K562 (cell line): ENCODE measurements at regions not wholly inside any gene's neighbourhood (a gene's known extent, or its start where the extent isn't known, plus 50 kb on each side); places are given as distances from the start of the nearest gene placed in this dataset.

Experiments
- ATAC-seq: fragments of 200-7000 bp; cut with Tn5 transposase; 3 replicates; pipeline ENCODE4 v1.9.1; 2020; ENCODE audit warnings: moderate library complexity
- BruUV-seq: library from RNA; stranded (reverse); fragments of 400-500 nt; replicated peaks from 2 replicates; lab custom pipeline; 2021; lab: Mats Ljungman, UMichigan
- CTCF ChIA-PET: fragments of 300-600 bp; formaldehyde crosslinking; extraction: SDS; loops from one replicate; lab custom pipeline; 2021; ENCODE audit warnings: low intra/inter-chr PET ratio; lab: Yijun Ruan, JAX
- POLR2A ChIA-PET: fragments of 300-600, 350-650 bp; sonication (Branson Sonifier 250); formaldehyde crosslinking; extraction: SDS; loops from one replicate; lab custom pipeline; 2021; ENCODE audit warnings: antibody characterized with exemption, inconsistent platforms; lab: Yijun Ruan, JAX
- DNase-seq, 4 experiments: peaks; one replicate each; pipeline versions ENCODE4 v3.0.0 to v3.0.0-alpha.2; 2011 to 2018; ENCODE audit warnings: low spot score in 3 of 4, mixed read lengths in 3 of 4; ENCODE audit errors: extremely low read depth in 1 of 4
- FAIRE-seq: peaks from 2 replicates; lab custom pipeline; 2011; peaks lifted over from hg19 to GRCh38; lab: Jason Lieb, UNC
- H2AFZ ChIP-seq: 2 replicates; pipeline ENCODE4 v1.6.0; 2011; ENCODE audit warnings: low read depth, low read length, control low read depth, inconsistent platforms
- H3K27ac ChIP-seq: fragments of 200-600 bp; 3 replicates; pipeline ENCODE4 v1.8.0; 2011; ENCODE audit warnings: low read depth, mild to moderate bottlenecking, control low read depth, inconsistent platforms, low read length, moderate library complexity, mixed read lengths; ENCODE audit errors: extremely low read depth
- H3K27me3 ChIP-seq, 2 experiments: fragments of 300-600 bp in 1 of 2; 2 replicates in 1 of 2; 3 replicates in 1 of 2; pipeline versions ENCODE4 v1.6.0 to v1.8.0; 2011; ENCODE audit warnings: inconsistent platforms in 2 of 2, low read length in 2 of 2, mild to moderate bottlenecking in 1 of 2, mixed read lengths in 1 of 2, moderate library complexity in 1 of 2; ENCODE audit not compliant: control insufficient read depth in 2 of 2, insufficient read depth in 2 of 2
- H3K36me3 ChIP-seq: fragments of 300-600 bp; 3 replicates; pipeline ENCODE4 v1.8.0; 2011; ENCODE audit warnings: mild to moderate bottlenecking, low read length, inconsistent platforms; ENCODE audit not compliant: control insufficient read depth, insufficient read depth
- H3K4me1 ChIP-seq, 2 experiments: fragments of 200-600 bp in 1 of 2; replicated peaks in 1 of 2; 2 replicates in 1 of 2; 3 replicates in 1 of 2; pipeline versions ENCODE4 v1.5.1 to v1.8.0; 2011; ENCODE audit warnings: inconsistent platforms in 2 of 2, low read length in 2 of 2, mild to moderate bottlenecking in 1 of 2, mixed read lengths in 1 of 2, moderate library complexity in 1 of 2; ENCODE audit not compliant: control insufficient read depth in 2 of 2, insufficient read depth in 2 of 2
- H3K4me2 ChIP-seq: 2 replicates; pipeline ENCODE4 v1.6.1; 2011; ENCODE audit warnings: low read length, control low read depth, inconsistent platforms, mixed read lengths; ENCODE audit not compliant: insufficient read depth
- H3K4me3 ChIP-seq: fragments of 200-600 bp; sonication (generic), shearing (Covaris generic); 2 replicates; pipeline ENCODE4 v1.5.1; 2016; ENCODE audit warnings: control low read depth, inconsistent platforms
- H3K79me2 ChIP-seq: fragments of 200-600 bp; 3 replicates; pipeline ENCODE4 v1.8.0; 2011; ENCODE audit warnings: low read length, inconsistent platforms; ENCODE audit not compliant: control insufficient read depth, insufficient read depth
- H3K9ac ChIP-seq, 2 experiments: 2 replicates each; pipeline versions ENCODE4 v1.6.0 to v1.6.1; 2011; ENCODE audit warnings: low read depth in 2 of 2, low read length in 2 of 2, control low read depth in 1 of 2, inconsistent platforms in 1 of 2, mild to moderate bottlenecking in 1 of 2, mixed read lengths in 1 of 2; ENCODE audit not compliant: insufficient read depth in 1 of 2
- H3K9me1 ChIP-seq: one replicate; pipeline ENCODE4 v1.6.0; 2011; ENCODE audit warnings: inconsistent platforms, mild to moderate bottlenecking, low read length, moderate library complexity; ENCODE audit not compliant: control insufficient read depth, insufficient read depth
- H3K9me3 ChIP-seq: replicated peaks from 2 replicates; pipeline ENCODE4 v1.5.1; 2011; ENCODE audit warnings: low read depth, low read length, inconsistent platforms; ENCODE audit not compliant: control insufficient read depth, insufficient read depth
- H4K20me1 ChIP-seq: replicated peaks from 2 replicates; pipeline ENCODE4 v1.6.1; 2011; ENCODE audit warnings: low read length, inconsistent platforms, mixed read lengths; ENCODE audit not compliant: control insufficient read depth, insufficient read depth
- CAMTA2 ChIP-seq: fragments of 250-450 bp; sonication (Bioruptor Pico); conservative IDR thresholded peaks from 2 replicates; pipeline ENCODE4 v1.5.1; 2022
- GATA2 ChIP-seq: sonication (generic); formaldehyde crosslinking; IDR thresholded peaks from 2 replicates; pipeline ENCODE4 v1.4.0; 2020; ENCODE audit warnings: mild to moderate bottlenecking, missing genetic modification reagents
- JUNB ChIP-seq: fragments of 450-650 bp; formaldehyde crosslinking; conservative IDR thresholded peaks from 2 replicates; pipeline ENCODE4 v1.4.0; 2020; ENCODE audit warnings: mild to moderate bottlenecking
- MYNN ChIP-seq, 2 experiments: sonication (generic); formaldehyde crosslinking in 1 of 2; IDR thresholded peaks; 2 replicates each; pipeline versions ENCODE4 v1.5.0 to v1.6.1; 2016 to 2020; ENCODE audit warnings: antibody characterized with exemption in 1 of 2, missing genetic modification reagents in 1 of 2
- RAD51 ChIP-seq: fragments of 450-650 bp; IDR thresholded peaks from 2 replicates; pipeline ENCODE4 v1.7.1; 2016; ENCODE audit warnings: low read depth, mild to moderate bottlenecking, borderline replicate concordance
- RBM14 ChIP-seq: fragments of 200-400 bp; formaldehyde crosslinking; IDR thresholded peaks from 2 replicates; pipeline ENCODE4 v1.6.1; 2018; ENCODE audit warnings: low read depth, mild to moderate bottlenecking, low read length, moderate library complexity, borderline replicate concordance; ENCODE audit not compliant: insufficient read depth
- RBM15 ChIP-seq: fragments of 200-400 bp; formaldehyde crosslinking; IDR thresholded peaks from 2 replicates; pipeline ENCODE4 v1.6.1; 2018; ENCODE audit warnings: mild to moderate bottlenecking, low read length, moderate library complexity; ENCODE audit not compliant: insufficient read depth
- ZKSCAN8 ChIP-seq: fragments of 200-800 bp; sonication (Bioruptor generic); IDR thresholded peaks from 2 replicates; pipeline ENCODE4 v1.6.1; 2016; ENCODE audit warnings: missing genetic modification characterization, missing compliant biosample characterization
- WGBS: fragments of 100-300 bp; shearing (Covaris generic); methylation state at CpG from one replicate; pipeline ENCODE4 v1.1.6; 2016; ENCODE audit warnings: low coverage, mixed read lengths; ENCODE audit not compliant: insufficient coverage; ENCODE audit errors: missing lambda C conversion rate; 5-methylcytosine and 5-hydroxymethylcytosine counted together
- in situ Hi-C: fragments of 300-500 bp; cut with MboI; formaldehyde crosslinking; loops from 4 replicates; pipeline ENCODE4 v1.15.0; 2018; ENCODE audit warnings: inconsistent platforms, mixed read lengths
- intact Hi-C: fragments of 100-400 bp; cut with micrococcal nuclease; formaldehyde crosslinking; loops from 2 replicates; pipeline ENCODE4 v1.14.2; 2022
- TF ChIP-seq, protein P1 (sequence below): fragments of 250-450 bp; sonication (Bioruptor Pico); IDR thresholded peaks from 2 replicates; pipeline ENCODE4 v1.5.0; 2021
- TF ChIP-seq, protein P2 (sequence below): sonication (generic); formaldehyde crosslinking; IDR thresholded peaks from 2 replicates; pipeline ENCODE4 v1.8.1; 2023; ENCODE audit warnings: missing genetic modification reagents, mild to moderate bottlenecking, borderline replicate concordance

DNA sequence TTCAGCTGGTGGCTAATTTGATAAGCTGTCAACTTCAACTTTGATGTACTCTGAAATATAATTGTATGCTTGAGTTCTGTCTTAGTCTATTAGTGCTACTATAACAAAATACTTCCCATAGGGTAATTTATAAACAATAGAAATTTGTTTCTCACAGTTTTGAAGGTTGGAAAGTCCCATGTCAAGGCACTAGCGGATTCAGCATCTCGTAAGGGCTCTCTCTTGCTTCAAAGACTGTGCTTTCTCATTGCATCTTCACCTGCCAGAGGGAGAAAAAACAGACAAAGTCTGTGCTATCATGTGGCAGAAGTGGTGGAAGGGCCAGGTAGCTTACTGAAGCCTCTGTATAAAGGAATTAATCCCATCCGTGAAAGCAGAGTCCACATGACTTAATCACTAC is 409.2 kb downstream of the CDH7 start:
- H3K27me3 ChIP-seq = no peaks in the 10 kb centered on the region
- H3K4me2 ChIP-seq = no peak overlapping the region
- intact Hi-C loops = no loop called here
- BruUV-seq = no TSS peak
- no peaks in the 10 kb centered on the region for H4K20me1 ChIP-seq
- H2AFZ ChIP-seq = no peak overlapping the region
- POLR2A ChIA-PET = no interaction called here
- no peak for ATAC-seq
- TF ChIP-seq RBM15 = no peak
- TF ChIP-seq ZKSCAN8 = no peak
- TF ChIP-seq, all 486 proteins: peak for 0
- H3K9me3 ChIP-seq = no peaks in the 10 kb centered on the region
- no peak for DNase-seq
- FAIRE-seq = no peak
- no peaks in the 10 kb centered on the region for H3K4me1 ChIP-seq
- CTCF ChIA-PET = no interaction called here
- 14% methylated on average over 2 of the region's 3 CpGs for WGBS
- H3K9me1 ChIP-seq = no peaks in the 10 kb centered on the region
- H3K27ac ChIP-seq = no peak overlapping the region
- H3K79me2 ChIP-seq = no peaks in the 10 kb centered on the region
- no peak overlapping the region for H3K9ac ChIP-seq
- in situ Hi-C loops = no loop called here
- no peaks in the 10 kb centered on the region for H3K36me3 ChIP-seq
- H3K4me3 ChIP-seq = no peak overlapping the region

DNA sequence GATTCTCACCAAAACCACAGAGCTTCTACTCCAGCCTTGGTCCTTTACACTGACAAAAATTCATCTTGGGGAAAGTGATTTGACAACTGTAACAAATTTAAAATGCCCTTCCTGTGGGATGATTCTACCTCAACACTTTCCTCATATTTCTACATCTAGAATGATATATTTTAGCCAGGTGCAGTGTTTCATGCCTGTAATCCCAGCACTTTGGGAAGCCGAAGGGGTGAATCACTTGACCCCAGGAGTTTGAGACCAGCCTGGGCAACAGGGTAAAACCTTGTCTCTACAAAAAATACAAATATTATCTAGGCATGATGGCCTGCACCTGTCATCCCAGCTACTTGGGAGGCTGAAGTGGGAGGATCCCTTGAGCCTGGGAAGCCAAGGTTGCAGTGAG is 408.6 kb downstream of the CDH7 start:
- FAIRE-seq = no peak

More for the DNA sequence above, 408.6 kb downstream of the CDH7 start:
- DNase-seq (no peak), ATAC-seq (no peak)
- Histone ChIP-seq H3K9me3 (no peaks in the 10 kb centered on the region), H3K27ac (no peak overlapping the region), H2AFZ (no peak overlapping the region), H3K79me2 (no peaks in the 10 kb centered on the region), H3K36me3 (no peaks in the 10 kb centered on the region), H3K9me1 (no peaks in the 10 kb centered on the region), H3K4me3 (no peak overlapping the region), H3K9ac (no peak overlapping the region), H3K27me3 (no peaks in the 10 kb centered on the region), H3K4me2 (no peak overlapping the region), H3K4me1 (no peaks in the 10 kb centered on the region), H4K20me1 (no peaks in the 10 kb centered on the region)
- intact Hi-C loops (no loop called here), in situ Hi-C loops (no loop called here)
- ChIA-PET CTCF (no interaction called here), POLR2A (no interaction called here)
- no TSS peak for BruUV-seq
- no peak for TF ChIP-seq GATA2 (CRISPR knock-in tag)
- TF ChIP-seq, protein P1, sequence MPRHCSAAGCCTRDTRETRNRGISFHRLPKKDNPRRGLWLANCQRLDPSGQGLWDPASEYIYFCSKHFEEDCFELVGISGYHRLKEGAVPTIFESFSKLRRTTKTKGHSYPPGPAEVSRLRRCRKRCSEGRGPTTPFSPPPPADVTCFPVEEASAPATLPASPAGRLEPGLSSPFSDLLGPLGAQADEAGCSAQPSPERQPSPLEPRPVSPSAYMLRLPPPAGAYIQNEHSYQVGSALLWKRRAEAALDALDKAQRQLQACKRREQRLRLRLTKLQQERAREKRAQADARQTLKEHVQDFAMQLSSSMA (CRISPR knock-in tag) = no peak
- no peak for TF ChIP-seq MYNN (IDR thresholded peaks at IDR 0.05)
- no peak for TF ChIP-seq MYNN (CRISPR knock-in tag; IDR thresholded peaks at IDR 0.05)
- no peak for TF ChIP-seq JUNB (CRISPR knock-in tag)
- no peak for TF ChIP-seq RAD51
- no peak for TF ChIP-seq CAMTA2 (CRISPR knock-in tag)
- no peak for TF ChIP-seq RBM14
- TF ChIP-seq, protein P2, sequence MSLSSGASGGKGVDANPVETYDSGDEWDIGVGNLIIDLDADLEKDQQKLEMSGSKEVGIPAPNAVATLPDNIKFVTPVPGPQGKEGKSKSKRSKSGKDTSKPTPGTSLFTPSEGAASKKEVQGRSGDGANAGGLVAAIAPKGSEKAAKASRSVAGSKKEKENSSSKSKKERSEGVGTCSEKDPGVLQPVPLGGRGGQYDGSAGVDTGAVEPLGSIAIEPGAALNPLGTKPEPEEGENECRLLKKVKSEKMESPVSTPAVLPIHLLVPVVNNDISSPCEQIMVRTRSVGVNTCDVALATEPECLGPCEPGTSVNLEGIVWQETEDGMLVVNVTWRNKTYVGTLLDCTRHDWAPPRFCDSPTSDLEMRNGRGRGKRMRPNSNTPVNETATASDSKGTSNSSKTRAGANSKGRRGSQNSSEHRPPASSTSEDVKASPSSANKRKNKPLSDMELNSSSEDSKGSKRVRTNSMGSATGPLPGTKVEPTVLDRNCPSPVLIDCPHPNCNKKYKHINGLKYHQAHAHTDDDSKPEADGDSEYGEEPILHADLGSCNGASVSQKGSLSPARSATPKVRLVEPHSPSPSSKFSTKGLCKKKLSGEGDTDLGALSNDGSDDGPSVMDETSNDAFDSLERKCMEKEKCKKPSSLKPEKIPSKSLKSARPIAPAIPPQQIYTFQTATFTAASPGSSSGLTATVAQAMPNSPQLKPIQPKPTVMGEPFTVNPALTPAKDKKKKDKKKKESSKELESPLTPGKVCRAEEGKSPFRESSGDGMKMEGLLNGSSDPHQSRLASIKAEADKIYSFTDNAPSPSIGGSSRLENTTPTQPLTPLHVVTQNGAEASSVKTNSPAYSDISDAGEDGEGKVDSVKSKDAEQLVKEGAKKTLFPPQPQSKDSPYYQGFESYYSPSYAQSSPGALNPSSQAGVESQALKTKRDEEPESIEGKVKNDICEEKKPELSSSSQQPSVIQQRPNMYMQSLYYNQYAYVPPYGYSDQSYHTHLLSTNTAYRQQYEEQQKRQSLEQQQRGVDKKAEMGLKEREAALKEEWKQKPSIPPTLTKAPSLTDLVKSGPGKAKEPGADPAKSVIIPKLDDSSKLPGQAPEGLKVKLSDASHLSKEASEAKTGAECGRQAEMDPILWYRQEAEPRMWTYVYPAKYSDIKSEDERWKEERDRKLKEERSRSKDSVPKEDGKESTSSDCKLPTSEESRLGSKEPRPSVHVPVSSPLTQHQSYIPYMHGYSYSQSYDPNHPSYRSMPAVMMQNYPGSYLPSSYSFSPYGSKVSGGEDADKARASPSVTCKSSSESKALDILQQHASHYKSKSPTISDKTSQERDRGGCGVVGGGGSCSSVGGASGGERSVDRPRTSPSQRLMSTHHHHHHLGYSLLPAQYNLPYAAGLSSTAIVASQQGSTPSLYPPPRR (CRISPR knock-in tag) = no peak
- WGBS = 57% methylated on average over 1 of the region's 1 CpG
